ENCODE measurements at regions not wholly inside any gene's neighbourhood (a gene's known extent, or its start where the extent isn't known, plus 50 kb on each side); places are given as distances from the start of the nearest gene placed in this dataset.

GRCh38 chr20:22523499-22524392, 60.6 kb downstream of the FOXA2 start:
- TF ChIP-seq CTCF (IDR thresholded peaks at IDR 0.05), result no peak
- TF ChIP-seq POLR2A (IDR thresholded peaks at IDR 0.05), result peak in 2 of 3 donors; percentile 45 to 51

Data from body of pancreas (tissue), 4 donors.